ENCODE measurements at regions not wholly inside any gene's neighbourhood (a gene's known extent, or its start where the extent isn't known, plus 50 kb on each side); places are given as distances from the start of the nearest gene placed in this dataset.

GRCh38 chr12:127728285-127728684, 538.7 kb upstream of the TMEM132C start:
- TF ChIP-seq IRF1 (CRISPR knock-in tag; IDR thresholded peaks at IDR 0.05) (no peak), CTCF (IDR thresholded peaks at IDR 0.05) (no peak), TEAD1 (CRISPR knock-in tag; IDR thresholded peaks at IDR 0.05) (no peak), ATF2 (CRISPR knock-in tag; IDR thresholded peaks at IDR 0.05; ENCODE audit: borderline replicate concordance, low read depth) (no peak), CREB1 (CRISPR knock-in tag; IDR thresholded peaks at IDR 0.05) (no peak), NR1H2 (CRISPR knock-in tag; IDR thresholded peaks at IDR 0.05) (no peak), MAX (CRISPR knock-in tag; IDR thresholded peaks at IDR 0.05) (no peak), ATF1 (CRISPR knock-in tag; IDR thresholded peaks at IDR 0.05) (no peak), SP1 (CRISPR knock-in tag; conservative IDR thresholded peaks at IDR 0.05) (no peak), HMGXB4 (CRISPR knock-in tag; IDR thresholded peaks at IDR 0.05) (no peak), ZNF138 (CRISPR knock-in tag; conservative IDR thresholded peaks at IDR 0.05) (no peak), NFYB (CRISPR knock-in tag; conservative IDR thresholded peaks at IDR 0.05; ENCODE audit: low read depth) (no peak)
